Fibroblast of mammary gland (primary cell): ENCODE measurements at regions not wholly inside any gene's neighbourhood (a gene's known extent, or its start where the extent isn't known, plus 50 kb on each side); places are given as distances from the start of the nearest gene placed in this dataset.

Experiments
- DNase-seq: peaks from one replicate; pipeline ENCODE4 v3.0.0-alpha.2; 2010; ENCODE audit warnings: low read depth
- H3K4me3 ChIP-seq: 2 replicates; pipeline ENCODE4 v1.5.1; 2011; ENCODE audit warnings: low read depth, mild to moderate bottlenecking, low read length, moderate library complexity; ENCODE audit not compliant: control insufficient read depth
- CTCF ChIP-seq: conservative IDR thresholded peaks from 2 replicates; pipeline ENCODE4 v1.5.1; 2011; ENCODE audit warnings: low read depth, low read length, inconsistent platforms; ENCODE audit not compliant: control insufficient read depth, insufficient read depth

GRCh38 chr4:81627590-81627989, 155.9 kb upstream of the RASGEF1B start:
- DNase-seq: no peak
- no peak overlapping the region for H3K4me3 ChIP-seq
- no peak for TF ChIP-seq CTCF

GRCh38 chr4:81626851-81627250, 155.1 kb upstream of the RASGEF1B start:
- DNase-seq: no peak
- TF ChIP-seq CTCF: no peak
- no peak overlapping the region for H3K4me3 ChIP-seq

- H3K4me3 ChIP-seq: no peak overlapping the region
- no peak for DNase-seq
- no peak for TF ChIP-seq CTCF
Measured at GRCh38 chr4:81625422-81626417, 154.0 kb upstream of the RASGEF1B start.

GRCh38 chr4:81623434-81623833, 151.7 kb upstream of the RASGEF1B start:
- DNase-seq: no peak
- H3K4me3 ChIP-seq: no peak overlapping the region

GRCh38 chr4:81622474-81623184, 150.9 kb upstream of the RASGEF1B start:
- no peak overlapping the region for H3K4me3 ChIP-seq
- TF ChIP-seq CTCF: no peak
- no peak for DNase-seq

More at GRCh38 chr4:81623434-81623833, 151.7 kb upstream of the RASGEF1B start:
- TF ChIP-seq CTCF: no peak

GRCh38 chr4:81622028-81622427, 150.3 kb upstream of the RASGEF1B start:
- DNase-seq: no peak
- TF ChIP-seq CTCF: no peak
- no peak overlapping the region for H3K4me3 ChIP-seq
